ENCODE measurements at regions not wholly inside any gene's neighbourhood (a gene's known extent, or its start where the extent isn't known, plus 50 kb on each side); places are given as distances from the start of the nearest gene placed in this dataset.
"Not testable (repeated sequence)": the region's sequence is repeated elsewhere in the genome, so short reads cannot be mapped to it uniquely, and the experiment has no call there.

GRCh38 chr7:10507032-10507431, 466.6 kb upstream of the PHF14 start:
- DNase-seq: no peak

GRCh38 chr7:10521306-10521705, 452.4 kb upstream of the PHF14 start:
- no peak for DNase-seq

- not testable (repeated sequence) for DNase-seq
Observed at GRCh38 chr7:10533429-10533828, 440.2 kb upstream of the PHF14 start.

- no peak for DNase-seq
Observed at GRCh38 chr7:10536561-10536960, 437.1 kb upstream of the PHF14 start.

- no peak for DNase-seq
Observed at GRCh38 chr7:10537764-10538163, 435.9 kb upstream of the PHF14 start.

- no peak for DNase-seq
Observed at GRCh38 chr7:10557375-10557774, 416.3 kb upstream of the PHF14 start.

- DNase-seq: no peak
Observed at GRCh38 chr7:10560497-10560896, 413.2 kb upstream of the PHF14 start.

GRCh38 chr7:10568891-10569290, 404.8 kb upstream of the PHF14 start:
- no peak for DNase-seq

GRCh38 chr7:10571759-10572158, 401.9 kb upstream of the PHF14 start:
- no peak for DNase-seq

GRCh38 chr7:10577866-10578374, 395.8 kb upstream of the PHF14 start:
- no peak for DNase-seq

GRCh38 chr7:10579561-10579960, 394.1 kb upstream of the PHF14 start:
- DNase-seq: no peak

GRCh38 chr7:10584886-10585285, 388.8 kb upstream of the PHF14 start:
- DNase-seq: no peak

GRCh38 chr7:10588084-10588483, 385.6 kb upstream of the PHF14 start:
- DNase-seq: no peak

GRCh38 chr7:10592604-10593003, 381.1 kb upstream of the PHF14 start:
- no peak for DNase-seq

GRCh38 chr7:10593080-10593479, 380.6 kb upstream of the PHF14 start:
- no peak for DNase-seq

GRCh38 chr7:10596827-10597226, 376.8 kb upstream of the PHF14 start:
- no peak for DNase-seq

- no peak for DNase-seq
Observed at GRCh38 chr7:10604128-10604527, 369.5 kb upstream of the PHF14 start.

GRCh38 chr7:10612950-10613349, 360.7 kb upstream of the PHF14 start:
- no peak for DNase-seq

- no peak for DNase-seq
Observed at GRCh38 chr7:10618953-10619352, 354.7 kb upstream of the PHF14 start.

- DNase-seq: no peak
Observed at GRCh38 chr7:10632712-10633111, 341.0 kb upstream of the PHF14 start.

- DNase-seq: no peak
Observed at GRCh38 chr7:10634239-10634638, 339.4 kb upstream of the PHF14 start.

GRCh38 chr7:10637991-10638390, 335.7 kb upstream of the PHF14 start:
- DNase-seq: no peak

- DNase-seq: no peak
Observed at GRCh38 chr7:10643545-10643944, 330.1 kb upstream of the PHF14 start.

GRCh38 chr7:10644849-10645248, 328.8 kb upstream of the PHF14 start:
- DNase-seq: no peak

GRCh38 chr7:10646194-10646593, 327.5 kb upstream of the PHF14 start:
- no peak for DNase-seq

GRCh38 chr7:10648289-10648688, 325.4 kb upstream of the PHF14 start:
- DNase-seq: no peak

All from stimulated activated CD4-positive, alpha-beta T cell treated with anti-CD3 and anti-CD28 coated beads, Interleukin-12 subunit alpha, Interleukin-12 subunit beta, amount 100 ng/mL, for 4 hours (primary cell).